Central memory CD4-positive, alpha-beta T cell (primary cell): ENCODE measurements at regions not wholly inside any gene's neighbourhood (a gene's known extent, or its start where the extent isn't known, plus 50 kb on each side); places are given as distances from the start of the nearest gene placed in this dataset.

Source experiments
- DNase-seq: peaks from one replicate; pipeline ENCODE4 v3.0.0; 2022

DNA sequence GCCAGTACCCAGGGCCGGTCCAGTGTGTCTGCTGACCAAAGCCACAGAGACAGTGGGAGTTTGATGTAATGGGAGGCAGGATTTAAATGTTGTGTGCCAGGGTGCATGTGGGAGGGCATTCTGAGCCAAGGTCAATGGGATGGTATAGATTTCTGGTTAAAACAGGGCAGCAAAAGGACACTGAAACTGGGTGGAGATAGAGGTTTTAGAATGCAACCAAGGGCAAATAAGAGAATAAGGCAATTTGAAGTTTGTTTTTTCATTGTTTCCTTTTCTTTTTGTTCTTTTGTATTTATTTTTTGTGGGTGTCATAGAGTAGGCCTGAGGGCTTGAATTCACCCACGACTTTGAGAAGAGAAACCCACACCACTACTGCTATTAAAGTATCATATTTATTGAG lies 65.5 kb upstream of the CLINT1 start:
- no peak for DNase-seq

- DNase-seq: no peak
Observed at GRCh38 chr5:157923765-157924164, 64.8 kb upstream of the CLINT1 start.

DNA sequence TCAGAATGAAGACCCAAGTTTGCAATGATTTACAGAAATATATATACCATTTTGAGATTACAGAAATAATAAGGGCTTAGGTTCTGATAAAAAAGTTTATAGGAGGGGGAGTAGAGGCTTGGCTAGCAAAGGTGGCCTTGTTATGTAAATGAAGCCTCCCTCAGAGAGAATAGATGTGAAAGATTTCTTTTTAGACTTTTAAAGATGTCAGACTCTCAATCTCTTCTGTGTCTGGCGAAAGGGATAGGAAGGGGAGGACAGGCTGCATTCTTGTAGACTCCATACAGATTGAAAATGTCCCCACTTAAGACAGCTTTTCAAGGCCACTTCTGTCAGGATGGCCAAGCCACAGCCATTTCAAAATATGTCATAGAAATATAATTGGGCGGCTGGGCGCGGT lies 63.1 kb upstream of the CLINT1 start:
- no peak for DNase-seq

DNA sequence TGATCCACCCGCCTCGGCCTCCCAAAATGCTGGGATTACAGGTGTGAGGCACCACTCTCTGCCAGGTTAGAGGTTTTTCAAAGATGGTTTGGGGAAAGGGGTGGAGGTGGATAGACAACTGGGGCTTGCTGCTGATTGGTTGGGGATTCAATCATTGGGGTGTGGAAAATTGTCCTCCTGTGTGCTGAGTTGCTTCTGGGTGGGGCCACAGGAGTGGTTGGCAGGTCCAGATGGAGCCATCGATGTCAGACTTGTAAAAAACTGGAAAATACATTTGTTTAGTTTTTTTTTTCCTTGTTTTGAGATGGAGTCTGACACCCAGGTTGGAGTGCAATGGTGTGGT lies 61.9 kb upstream of the CLINT1 start:
- no peak for DNase-seq

GRCh38 chr5:157918811-157919742 lies 60.1 kb upstream of the CLINT1 start:
- DNase-seq: peak; percentile 1

- peak; percentile 27 for DNase-seq
Observed at GRCh38 chr5:157917899-157918809, 59.2 kb upstream of the CLINT1 start.

GRCh38 chr5:157917491-157917890 lies 58.5 kb upstream of the CLINT1 start:
- DNase-seq: no peak

GRCh38 chr5:157915638-157916037 lies 56.7 kb upstream of the CLINT1 start:
- no peak for DNase-seq

DNA sequence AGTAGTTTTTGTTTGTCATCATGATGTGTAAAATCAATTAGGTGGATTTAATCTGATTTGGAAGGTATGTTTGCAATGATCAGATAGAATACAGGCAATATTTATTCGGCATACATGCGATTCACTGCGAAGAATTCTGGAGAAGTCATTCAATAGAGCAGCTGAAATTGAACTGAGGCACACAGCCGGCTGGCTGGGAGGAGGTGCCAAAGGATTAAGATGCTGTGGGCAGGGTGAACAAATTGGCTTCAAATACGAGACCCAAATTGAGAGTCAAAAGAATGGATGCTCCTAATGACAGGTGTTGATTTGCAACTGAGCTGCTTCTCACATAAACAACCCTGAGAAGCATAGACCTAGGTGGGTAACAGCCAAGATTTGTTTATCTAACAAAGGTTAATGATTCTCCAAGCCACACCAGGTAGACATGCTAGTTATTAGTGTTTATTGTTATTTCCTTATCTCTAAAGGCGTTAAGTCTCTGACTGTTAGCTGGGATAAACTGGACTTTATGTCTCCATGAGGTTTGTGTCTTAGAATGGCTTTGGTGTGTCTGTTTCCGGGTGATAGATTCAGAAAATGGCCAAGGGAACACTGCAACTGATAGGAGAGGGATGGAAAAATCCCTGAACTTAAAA lies 55.3 kb upstream of the CLINT1 start:
- DNase-seq: no peak

- DNase-seq: no peak
Observed at GRCh38 chr5:157913575-157913974, 54.6 kb upstream of the CLINT1 start.

- no peak for DNase-seq
Observed at GRCh38 chr5:157912621-157913325, 53.8 kb upstream of the CLINT1 start.

- DNase-seq: no peak
Observed at GRCh38 chr5:157911568-157911967, 52.6 kb upstream of the CLINT1 start.
